HG03139 (cell line): ENCODE measurements at regions not wholly inside any gene's neighbourhood (a gene's known extent, or its start where the extent isn't known, plus 50 kb on each side); places are given as distances from the start of the nearest gene placed in this dataset.

ENCODE experiments used
- ATAC-seq: cut with Tn5 transposase; IDR thresholded peaks from one replicate; pipeline ENCODE4 v1.9.1; 2021; ENCODE audit not compliant: unreplicated experiment

DNA sequence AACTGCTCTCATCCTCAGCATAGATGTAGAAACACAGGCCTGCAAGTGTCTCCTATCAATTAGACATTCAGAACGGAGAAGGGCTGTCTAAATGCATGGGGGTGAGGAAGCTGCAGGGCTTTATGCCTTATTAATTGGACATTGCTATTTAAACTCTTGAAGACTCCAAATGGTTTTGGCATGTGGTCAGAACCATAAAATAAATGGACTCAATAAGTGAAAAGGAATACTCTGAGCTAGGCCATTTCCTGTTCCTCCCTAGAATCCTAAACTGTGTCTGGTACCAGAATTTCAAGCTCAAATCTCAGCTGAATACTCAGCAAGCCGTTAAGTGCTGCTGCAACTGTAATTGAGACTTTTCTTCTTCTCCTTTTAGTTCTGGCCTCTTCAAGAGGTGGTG lies 80.4 kb upstream of the C1orf87 start:
- ATAC-seq = no peak

DNA sequence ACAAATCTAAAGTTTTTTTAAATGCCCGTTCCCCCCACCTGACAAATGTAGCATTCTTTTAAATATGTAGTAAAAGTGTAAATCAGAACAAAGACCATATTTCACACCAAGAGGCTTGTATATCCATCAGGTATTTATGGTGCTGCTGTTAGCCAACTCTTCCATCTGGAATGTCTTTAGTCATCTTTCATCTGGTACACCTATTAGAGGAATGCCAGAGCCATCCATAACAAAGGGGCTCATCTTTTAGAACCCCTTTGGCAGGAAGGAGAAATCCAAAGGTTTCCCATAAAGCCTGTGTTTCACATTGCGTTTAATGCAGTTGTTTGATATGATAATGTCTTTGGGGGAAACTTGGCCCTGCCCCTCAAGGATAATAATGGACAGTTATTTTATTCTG lies 79.3 kb upstream of the C1orf87 start:
- ATAC-seq = no peak

DNA sequence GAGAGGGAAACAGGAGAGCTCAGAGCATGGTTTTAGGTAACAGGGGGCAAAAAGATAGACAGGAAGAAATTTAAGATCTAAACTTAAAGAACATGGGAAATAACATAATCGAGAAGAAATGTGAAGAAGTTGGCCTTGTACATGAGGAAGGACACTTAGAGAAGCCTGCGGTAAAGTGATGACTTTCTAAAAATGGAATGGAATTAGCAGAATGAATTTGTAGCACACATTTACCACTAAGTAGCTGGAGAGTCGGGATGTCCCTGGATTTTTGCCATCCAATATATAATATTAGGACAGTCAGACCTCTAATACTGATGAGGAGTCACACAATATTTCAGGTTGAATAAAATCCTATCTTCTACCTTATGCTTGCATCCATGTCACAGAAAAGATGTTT lies 77.7 kb upstream of the C1orf87 start:
- no peak for ATAC-seq

DNA sequence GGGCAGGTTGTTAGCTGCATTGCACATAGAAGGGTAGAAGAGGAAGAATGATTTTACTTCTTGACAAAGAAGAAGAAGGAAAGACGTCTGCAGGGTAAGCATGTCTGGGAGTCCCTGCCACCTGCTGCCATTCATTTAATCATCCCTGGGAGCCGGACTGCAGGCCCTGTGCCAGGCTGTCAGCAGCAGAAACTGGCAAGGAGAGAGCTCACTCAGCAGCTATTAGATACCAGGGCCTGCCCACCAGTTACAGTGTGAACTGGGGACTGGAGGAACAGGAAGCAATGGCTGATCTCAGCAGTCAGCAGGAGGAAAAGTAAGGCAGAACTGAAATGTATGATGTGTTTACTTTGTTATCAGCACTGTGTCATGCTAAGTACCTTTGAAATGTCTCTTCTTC lies 75.7 kb upstream of the C1orf87 start:
- ATAC-seq = no peak

DNA sequence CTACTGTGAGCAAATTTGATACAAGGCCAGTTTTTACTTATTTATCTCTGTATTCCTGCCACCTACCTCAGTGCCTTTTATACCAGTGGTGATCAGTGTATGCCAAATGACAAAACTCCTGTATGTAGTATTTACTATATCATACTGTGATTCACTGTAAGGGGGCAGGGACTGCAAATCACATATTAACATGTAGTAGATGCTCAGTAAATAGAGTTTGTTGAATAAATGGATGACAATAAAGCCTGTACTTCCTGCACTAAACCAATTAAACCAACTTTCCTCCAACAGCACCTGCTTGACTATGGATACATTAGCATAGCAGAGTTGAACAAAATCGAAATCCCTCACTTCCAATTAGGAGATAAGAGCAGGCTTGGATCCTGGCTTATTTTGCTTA lies 73.3 kb upstream of the C1orf87 start:
- no peak for ATAC-seq

DNA sequence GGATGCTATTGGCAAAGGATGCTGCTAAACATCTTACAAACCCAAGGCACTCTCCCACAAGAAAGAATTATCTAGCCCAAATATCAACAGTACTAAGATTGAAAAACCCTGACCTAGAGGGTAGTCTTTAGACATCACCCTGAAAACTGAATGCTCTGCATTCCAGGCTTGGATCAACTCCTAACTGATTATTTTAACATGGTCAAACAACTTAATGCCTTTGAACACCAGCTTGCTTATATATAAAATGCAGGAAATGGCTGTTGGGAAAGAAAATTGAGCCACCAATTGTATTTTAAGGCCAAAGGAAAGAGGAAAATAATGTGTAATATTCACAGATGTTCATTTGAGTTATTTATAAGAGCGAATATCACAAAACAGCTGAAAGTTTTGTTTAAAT lies 72.2 kb upstream of the C1orf87 start:
- no peak for ATAC-seq

DNA sequence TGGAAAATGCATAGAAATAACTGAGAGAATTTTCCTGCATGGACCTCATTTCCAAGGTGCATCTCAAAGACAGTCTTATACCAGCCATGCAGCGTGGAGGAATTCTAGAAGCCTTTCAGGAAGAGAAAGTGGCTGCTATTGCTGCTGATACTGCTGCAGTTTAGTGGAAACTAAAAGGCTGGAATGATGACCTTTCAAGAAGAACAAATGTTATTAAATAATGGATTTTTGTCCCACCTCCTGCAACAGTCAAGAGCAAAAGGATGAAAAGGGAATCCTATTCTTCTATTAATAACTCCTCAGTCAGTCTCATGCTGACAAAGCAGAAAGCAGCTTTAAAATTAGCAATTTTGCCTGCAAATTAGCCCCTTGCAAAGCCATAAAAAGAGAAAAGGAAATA lies 68.2 kb upstream of the C1orf87 start:
- ATAC-seq = no peak

DNA sequence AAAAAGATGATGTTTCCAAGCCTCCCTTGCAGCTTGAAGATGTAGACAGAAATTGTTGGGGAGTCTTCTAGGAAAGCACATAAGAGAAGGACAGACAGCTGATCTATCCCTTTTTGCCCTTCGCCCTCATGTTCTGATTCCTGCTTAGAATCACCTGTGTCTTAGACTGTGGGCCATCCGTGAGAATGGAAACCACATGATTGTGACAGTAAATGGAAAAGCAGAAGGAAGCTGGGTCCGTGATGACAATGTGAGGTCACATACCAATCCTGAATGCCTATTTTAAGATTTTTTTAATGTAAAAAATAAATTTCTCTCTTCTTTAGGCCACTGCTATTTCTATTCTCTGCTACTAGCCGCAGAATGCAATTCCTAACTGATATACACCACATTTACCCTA lies 67.7 kb upstream of the C1orf87 start:
- ATAC-seq = no peak

DNA sequence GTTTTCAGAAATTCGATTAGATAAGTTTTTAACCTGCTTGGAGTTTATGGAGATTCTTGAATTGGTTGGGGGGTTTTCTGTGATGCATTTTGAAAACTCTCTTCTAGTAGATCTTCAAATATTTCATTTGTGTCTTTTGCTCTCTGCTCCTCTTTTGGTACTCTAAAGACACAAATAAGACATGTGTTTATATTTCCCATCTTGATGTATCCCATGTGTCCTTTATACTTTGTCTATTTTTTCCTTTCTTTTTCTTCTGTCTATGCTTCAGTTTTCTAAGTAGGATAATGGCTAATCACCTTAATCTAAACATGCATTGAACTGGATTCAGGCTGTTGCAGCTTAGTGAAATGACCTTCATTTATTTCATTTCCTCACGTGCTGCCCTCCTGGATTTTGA lies 63.8 kb upstream of the C1orf87 start:
- no peak for ATAC-seq

DNA sequence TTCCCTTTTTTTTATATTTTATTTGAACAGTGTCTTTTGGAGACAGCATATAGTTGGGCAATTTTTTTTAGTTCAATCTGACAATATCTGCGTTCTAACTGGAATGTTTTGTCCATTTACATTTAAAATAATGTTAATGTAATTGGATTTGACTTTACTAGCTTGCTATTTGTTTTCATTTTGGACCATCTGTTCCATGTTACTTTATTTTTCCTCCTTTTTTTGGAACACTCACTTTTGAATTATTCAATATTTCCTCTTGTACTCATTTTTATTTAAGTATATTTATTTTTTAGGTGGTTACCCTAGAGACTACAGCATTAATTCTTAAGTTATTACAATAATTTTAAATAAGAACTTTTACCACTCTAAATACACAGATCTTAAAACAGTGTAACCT lies 62.8 kb upstream of the C1orf87 start:
- no peak for ATAC-seq

DNA sequence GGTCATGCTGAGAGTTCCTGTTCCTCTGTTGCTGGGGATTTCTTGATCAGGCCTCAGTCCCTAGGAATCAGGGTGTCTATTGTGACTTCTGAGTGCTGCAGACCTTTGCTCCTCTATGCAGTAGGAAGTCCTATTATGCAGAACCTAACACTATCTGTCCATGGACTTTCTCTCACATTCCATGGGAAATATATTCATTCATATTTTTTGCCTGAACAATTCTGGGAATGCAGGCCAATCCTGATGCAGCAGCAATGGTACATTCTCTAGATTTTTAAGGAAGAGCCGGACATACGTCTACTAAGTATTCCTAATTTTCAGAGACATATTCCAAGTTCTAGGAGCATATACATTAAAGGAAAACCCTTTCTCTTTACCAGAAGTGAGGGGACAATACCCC lies 61.1 kb upstream of the C1orf87 start:
- ATAC-seq = no peak

DNA sequence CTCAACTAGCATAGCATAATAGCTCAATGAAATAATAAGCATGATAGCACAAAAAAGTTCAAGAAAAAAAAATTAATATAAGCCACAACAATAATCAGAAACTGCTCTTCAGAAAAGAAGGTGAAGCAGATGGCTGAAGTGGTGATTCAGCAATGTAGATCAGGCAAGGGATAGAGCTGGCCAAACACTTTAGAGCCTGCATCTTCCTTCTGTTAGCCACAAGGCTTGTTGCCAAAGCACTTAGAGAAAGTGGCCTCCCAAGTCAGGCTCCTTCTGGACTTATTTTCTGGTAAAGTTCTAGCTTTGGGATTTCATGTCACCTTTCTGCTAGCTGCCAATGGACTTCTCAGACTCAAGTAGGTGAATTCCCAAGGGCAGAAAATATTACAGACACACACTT lies 60.3 kb upstream of the C1orf87 start:
- ATAC-seq = no peak

DNA sequence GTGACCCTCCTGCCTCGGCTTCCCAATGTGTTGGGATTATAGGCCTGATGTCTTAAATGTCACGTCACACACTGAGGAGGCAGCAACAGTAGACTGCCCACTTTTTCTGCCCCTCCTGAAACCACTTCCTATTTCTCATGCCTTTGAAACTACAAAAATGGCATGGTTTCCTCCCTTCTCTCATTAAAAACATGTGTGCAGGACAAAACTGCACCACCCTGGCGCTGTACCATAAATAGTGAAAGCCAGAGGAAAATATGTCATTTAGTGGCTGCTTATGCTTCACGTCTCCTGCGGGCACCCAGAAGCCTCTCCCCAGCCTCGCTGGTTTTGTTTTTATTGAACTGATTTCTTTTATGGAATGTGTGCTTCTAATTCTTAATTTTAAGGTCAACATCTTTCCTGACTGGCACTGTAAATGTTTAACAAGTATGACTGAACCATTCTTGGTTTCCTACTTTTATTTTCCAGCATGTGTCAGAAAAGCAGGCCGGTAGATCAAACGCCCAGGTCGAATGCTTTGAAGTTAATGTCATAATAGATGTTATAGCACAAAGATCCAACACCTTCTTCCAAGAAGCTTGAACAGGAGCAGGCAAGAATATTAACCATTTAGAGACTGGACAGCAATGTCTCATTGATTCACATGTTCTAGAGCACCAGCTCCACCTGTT lies 59.6 kb upstream of the C1orf87 start:
- ATAC-seq = no peak

DNA sequence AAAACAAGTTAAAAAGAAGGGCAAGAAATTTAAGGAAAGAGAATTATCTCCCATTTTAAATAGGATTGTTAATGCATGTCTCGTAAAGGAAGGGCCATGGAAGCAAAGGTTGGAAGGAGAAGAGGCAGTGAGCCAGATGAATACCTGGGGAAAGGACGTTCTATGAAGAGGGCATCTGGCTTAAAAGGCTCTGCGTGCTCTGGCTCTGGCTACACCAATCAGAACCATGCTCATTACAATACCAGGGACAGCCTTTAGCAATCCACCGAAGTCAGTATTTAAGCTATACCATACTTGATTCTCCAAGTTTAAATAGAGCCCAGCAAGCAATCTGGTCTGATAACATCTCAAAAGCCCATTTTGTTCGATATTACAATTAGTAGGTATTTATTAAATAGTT lies 58.5 kb upstream of the C1orf87 start:
- ATAC-seq = no peak

DNA sequence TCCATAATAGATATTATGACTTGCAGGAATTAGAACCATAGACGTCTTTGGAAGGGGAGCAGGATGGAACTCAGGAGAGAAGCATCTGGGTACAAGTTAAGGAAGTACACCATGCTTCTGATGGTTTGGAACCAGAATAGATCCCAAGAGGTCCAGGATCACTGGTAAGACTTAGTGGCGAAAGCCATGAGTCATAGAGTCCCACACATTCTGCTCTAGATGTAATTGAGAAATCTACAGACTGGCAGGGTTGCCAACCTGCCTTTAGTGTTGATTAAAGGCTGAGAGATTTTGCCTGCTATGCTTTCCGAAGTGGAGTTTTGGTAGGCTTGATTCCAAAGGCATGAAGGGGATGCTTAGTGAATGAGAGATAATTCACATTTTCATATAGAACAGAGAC lies 57.1 kb upstream of the C1orf87 start:
- ATAC-seq = no peak

DNA sequence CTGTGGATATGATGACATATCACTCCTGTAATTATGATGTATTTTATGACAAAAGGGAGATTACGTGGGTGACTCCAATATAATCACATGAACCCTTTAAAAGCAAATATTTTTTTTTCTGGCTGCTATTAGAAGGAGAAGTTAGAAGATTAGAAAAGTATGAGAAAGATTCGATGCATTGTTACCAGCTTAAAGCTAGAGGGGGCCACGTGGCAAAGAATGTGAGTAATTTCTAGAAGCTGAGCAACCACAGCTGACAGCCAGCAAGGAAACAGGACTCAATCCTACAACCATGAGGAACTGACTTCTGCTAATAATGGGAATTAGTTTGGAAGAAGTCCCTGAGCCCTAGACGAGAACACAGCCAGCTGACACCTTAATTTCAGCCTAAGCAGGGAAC lies 56.3 kb upstream of the C1orf87 start:
- ATAC-seq = no peak

DNA sequence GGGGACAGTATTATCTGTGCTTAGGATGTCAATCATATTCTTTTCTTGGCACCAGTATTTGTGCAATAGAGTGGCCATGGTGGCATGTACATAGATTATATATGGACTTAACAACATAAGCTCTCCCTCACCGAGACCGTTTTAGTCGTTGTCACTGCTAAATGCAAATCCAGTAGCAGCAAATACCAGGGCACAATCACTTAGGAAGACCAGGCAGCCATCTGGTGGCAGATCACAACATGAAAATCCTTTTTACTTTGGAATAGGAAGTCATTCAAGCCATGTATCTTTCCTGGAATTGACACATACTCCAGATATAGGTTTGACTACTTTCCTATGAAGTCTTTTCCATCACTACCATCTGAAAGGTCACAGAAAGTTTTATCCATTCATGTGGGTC lies 53.2 kb upstream of the C1orf87 start:
- ATAC-seq = no peak
